ENCODE measurements at regions not wholly inside any gene's neighbourhood (a gene's known extent, or its start where the extent isn't known, plus 50 kb on each side); places are given as distances from the start of the nearest gene placed in this dataset.

- no peak for TF ChIP-seq EZH2 (IDR thresholded peaks at IDR 0.05; ENCODE audit: borderline replicate concordance, low read depth, low read length, poor library complexity, severe bottlenecking)
- TF ChIP-seq, protein P1, sequence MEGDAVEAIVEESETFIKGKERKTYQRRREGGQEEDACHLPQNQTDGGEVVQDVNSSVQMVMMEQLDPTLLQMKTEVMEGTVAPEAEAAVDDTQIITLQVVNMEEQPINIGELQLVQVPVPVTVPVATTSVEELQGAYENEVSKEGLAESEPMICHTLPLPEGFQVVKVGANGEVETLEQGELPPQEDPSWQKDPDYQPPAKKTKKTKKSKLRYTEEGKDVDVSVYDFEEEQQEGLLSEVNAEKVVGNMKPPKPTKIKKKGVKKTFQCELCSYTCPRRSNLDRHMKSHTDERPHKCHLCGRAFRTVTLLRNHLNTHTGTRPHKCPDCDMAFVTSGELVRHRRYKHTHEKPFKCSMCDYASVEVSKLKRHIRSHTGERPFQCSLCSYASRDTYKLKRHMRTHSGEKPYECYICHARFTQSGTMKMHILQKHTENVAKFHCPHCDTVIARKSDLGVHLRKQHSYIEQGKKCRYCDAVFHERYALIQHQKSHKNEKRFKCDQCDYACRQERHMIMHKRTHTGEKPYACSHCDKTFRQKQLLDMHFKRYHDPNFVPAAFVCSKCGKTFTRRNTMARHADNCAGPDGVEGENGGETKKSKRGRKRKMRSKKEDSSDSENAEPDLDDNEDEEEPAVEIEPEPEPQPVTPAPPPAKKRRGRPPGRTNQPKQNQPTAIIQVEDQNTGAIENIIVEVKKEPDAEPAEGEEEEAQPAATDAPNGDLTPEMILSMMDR (conservative IDR thresholded peaks at IDR 0.05; ENCODE audit: low read depth, low read length): no peak
- no TSS peak for BruUV-seq (replicated peaks)
- Histone ChIP-seq H3K9me3 (ENCODE audit: low read depth, low read length, poor library complexity, severe bottlenecking) (no peaks in the 10 kb centered on the region), H3K27me3 (replicated peaks; ENCODE audit: insufficient read depth, low read depth, low read length, poor library complexity) (no peaks in the 10 kb centered on the region), H3K36me3 (ENCODE audit: insufficient read depth, low read length, poor library complexity, severe bottlenecking) (no peaks in the 10 kb centered on the region), H3K4me3 (ENCODE audit: low read depth, low read length, poor library complexity, severe bottlenecking) (no peak overlapping the region), H3K4me1 (ENCODE audit: insufficient read depth, low read length, poor library complexity, severe bottlenecking) (no peaks in the 10 kb centered on the region), H3K27ac (ENCODE audit: low read depth, low read length, poor library complexity, severe bottlenecking) (no peak overlapping the region)
- no peak for DNase-seq (ENCODE audit: low spot score)
- intact Hi-C loops (cut with micrococcal nuclease; ENCODE audit: unreplicated experiment): loop anchor here (10.0 kb wide), 2 partner anchors 246 to 896 kb away; no protein-coding TSS in a partner anchor
- ChIA-PET CTCF (no interaction called here), POLR2A (ENCODE audit: low non-redundant PET) (no interaction called here)
These were observed 281.4 kb downstream of the GPM6A start for GRCh38 chr4:175530655-175531054.

- POLR2A ChIA-PET (ENCODE audit: low non-redundant PET): no interaction called here
- Histone ChIP-seq H3K4me1 (ENCODE audit: insufficient read depth, low read length, poor library complexity, severe bottlenecking) (no peaks in the 10 kb centered on the region), H3K4me3 (ENCODE audit: low read depth, low read length, poor library complexity, severe bottlenecking) (no peak overlapping the region), H3K9me3 (ENCODE audit: low read depth, low read length, poor library complexity, severe bottlenecking) (no peaks in the 10 kb centered on the region), H3K27ac (ENCODE audit: low read depth, low read length, poor library complexity, severe bottlenecking) (no peak overlapping the region), H3K27me3 (replicated peaks; ENCODE audit: insufficient read depth, low read depth, low read length, poor library complexity) (no peaks in the 10 kb centered on the region), H3K36me3 (ENCODE audit: insufficient read depth, low read length, poor library complexity, severe bottlenecking) (no peaks in the 10 kb centered on the region)
- CTCF ChIA-PET: no interaction called here
- intact Hi-C loops (cut with micrococcal nuclease; ENCODE audit: unreplicated experiment): loop anchor here (10.0 kb wide), 2 partner anchors 247 to 897 kb away; no protein-coding TSS in a partner anchor
- TF ChIP-seq, protein P1 (conservative IDR thresholded peaks at IDR 0.05; ENCODE audit: low read depth, low read length): no peak
- TF ChIP-seq EZH2 (IDR thresholded peaks at IDR 0.05; ENCODE audit: borderline replicate concordance, low read depth, low read length, poor library complexity, severe bottlenecking): no peak
- BruUV-seq (replicated peaks): no TSS peak
- DNase-seq (ENCODE audit: low spot score): no peak
These were observed 280.5 kb downstream of the GPM6A start for GRCh38 chr4:175531405-175532091.

DNA sequence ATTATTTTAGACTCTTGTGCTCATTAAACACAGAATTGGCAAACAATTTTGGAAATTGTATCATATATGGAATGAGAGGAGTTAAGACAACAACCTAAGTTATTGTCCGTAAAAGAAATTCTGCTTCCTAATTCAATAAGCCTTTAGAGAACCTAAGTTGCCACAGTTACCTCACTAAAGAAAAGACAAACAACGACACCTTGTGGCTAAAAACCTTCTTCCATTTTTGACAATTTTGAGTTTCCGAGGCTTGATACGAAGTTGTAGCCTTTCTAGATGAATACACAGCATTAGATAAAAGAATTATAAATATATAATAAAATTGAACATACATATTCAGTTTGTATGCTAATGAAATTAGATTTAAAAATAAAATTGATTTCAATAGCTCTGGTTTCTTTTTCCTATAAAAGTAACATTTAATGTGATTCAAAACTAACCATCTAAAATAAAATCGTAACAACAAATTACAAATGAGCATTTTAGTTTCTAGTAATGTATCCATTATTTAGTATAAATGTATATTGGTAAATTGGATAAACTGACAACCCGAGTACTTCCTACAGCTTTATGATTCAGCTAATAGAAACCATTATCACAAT is 275.1 kb downstream of the GPM6A start:
- H3K27ac ChIP-seq (ENCODE audit: low read depth, low read length, poor library complexity, severe bottlenecking): no peak overlapping the region
- CTCF ChIA-PET: no interaction called here
- POLR2A ChIA-PET (ENCODE audit: low non-redundant PET): interaction anchor here (0.6 to 0.7 kb wide), 2 partner anchors 751 to 1030 kb away, joined by 12 to 15 read pairs; no protein-coding TSS in a partner anchor
- intact Hi-C loops (cut with micrococcal nuclease; ENCODE audit: unreplicated experiment): loop anchor here (5.0 to 10.0 kb wide), 5 partner anchors 252 to 1170 kb away; no protein-coding TSS in a partner anchor
- H3K36me3 ChIP-seq (ENCODE audit: insufficient read depth, low read length, poor library complexity, severe bottlenecking): no peaks in the 10 kb centered on the region
- H3K9me3 ChIP-seq (ENCODE audit: low read depth, low read length, poor library complexity, severe bottlenecking): no peaks in the 10 kb centered on the region
- no peak overlapping the region for H3K4me3 ChIP-seq (ENCODE audit: low read depth, low read length, poor library complexity, severe bottlenecking)
- H3K4me1 ChIP-seq (ENCODE audit: insufficient read depth, low read length, poor library complexity, severe bottlenecking): no peaks in the 10 kb centered on the region
- H3K27me3 ChIP-seq (replicated peaks; ENCODE audit: insufficient read depth, low read depth, low read length, poor library complexity): no peaks in the 10 kb centered on the region
- BruUV-seq (replicated peaks): no TSS peak
- TF ChIP-seq, protein P1 (conservative IDR thresholded peaks at IDR 0.05; ENCODE audit: low read depth, low read length): peak; percentile 68
- TF ChIP-seq EZH2 (IDR thresholded peaks at IDR 0.05; ENCODE audit: borderline replicate concordance, low read depth, low read length, poor library complexity, severe bottlenecking): no peak
- DNase-seq (ENCODE audit: low spot score): peak; percentile 71
